Spinal cord (tissue), 9 donors: ENCODE measurements at regions not wholly inside any gene's neighbourhood (a gene's known extent, or its start where the extent isn't known, plus 50 kb on each side); places are given as distances from the start of the nearest gene placed in this dataset.

Source experiments
- DNase-seq, 6 donors: peaks; one replicate each; pipeline versions ENCODE4 v3.0.0 to v3.0.0-alpha.2; 2013 to 2015; ENCODE audit warnings: low spot score in 6 of 6, low read depth in 4 of 6
- H3K27ac ChIP-seq: one replicate; pipeline ENCODE4 v1.5.1; 2013; ENCODE audit warnings: low read depth, low read length, control low read depth
- H3K27me3 ChIP-seq: one replicate; pipeline ENCODE4 v1.6.1; 2013; ENCODE audit warnings: low read length; ENCODE audit not compliant: control insufficient read depth, insufficient read depth
- H3K36me3 ChIP-seq: one replicate; pipeline ENCODE4 v1.6.1; 2013; ENCODE audit warnings: low read length; ENCODE audit not compliant: control insufficient read depth, insufficient read depth
- H3K4me1 ChIP-seq: one replicate; pipeline ENCODE4 v1.6.1; 2013; ENCODE audit warnings: low read length; ENCODE audit not compliant: control insufficient read depth, insufficient read depth
- H3K4me3 ChIP-seq: one replicate; pipeline ENCODE4 v1.5.1; 2013; ENCODE audit warnings: low read depth, low read length, control low read depth
- H3K9me3 ChIP-seq: one replicate; pipeline ENCODE4 v1.6.1; 2013; ENCODE audit warnings: low read length; ENCODE audit not compliant: control insufficient read depth, insufficient read depth
- WGBS: methylation state at CpG from one replicate; pipeline ENCODE4 v1.1.5; 2013; ENCODE audit warnings: missing lambda C conversion rate; ENCODE audit not compliant: insufficient coverage; 5-methylcytosine and 5-hydroxymethylcytosine counted together
- donor health status: healthy.

- DNase-seq, result no peak
- no peaks in the 10 kb centered on the region for H3K9me3 ChIP-seq
- H3K27ac ChIP-seq, result no peak overlapping the region
- no CpG with 5 or more reads among the region's 1 CpG for WGBS
- H3K27me3 ChIP-seq, result no peaks in the 10 kb centered on the region
- H3K4me1 ChIP-seq, result no peaks in the 10 kb centered on the region
- no peaks in the 10 kb centered on the region for H3K36me3 ChIP-seq
- H3K4me3 ChIP-seq, result no peak overlapping the region
Observed at GRCh38 chr6:137777687-137778075, 89.4 kb upstream of the TNFAIP3 start.

GRCh38 chr6:137779982-137780381 is 87.1 kb upstream of the TNFAIP3 start:
- no peak overlapping the region for H3K4me3 ChIP-seq
- H3K27me3 ChIP-seq, result no peaks in the 10 kb centered on the region
- no peaks in the 10 kb centered on the region for H3K4me1 ChIP-seq
- H3K36me3 ChIP-seq, result no peaks in the 10 kb centered on the region
- DNase-seq, result no peak
- 80% methylated on average over 1 of the region's 3 CpGs for WGBS
- no peaks in the 10 kb centered on the region for H3K9me3 ChIP-seq
- H3K27ac ChIP-seq, result no peak overlapping the region

GRCh38 chr6:137780447-137781034 is 86.5 kb upstream of the TNFAIP3 start:
- 98% methylated on average over 6 of the region's 7 CpGs for WGBS
- no peaks in the 10 kb centered on the region for H3K4me1 ChIP-seq
- H3K36me3 ChIP-seq, result no peaks in the 10 kb centered on the region

GRCh38 chr6:137781639-137782038 is 85.4 kb upstream of the TNFAIP3 start:
- H3K36me3 ChIP-seq, result no peaks in the 10 kb centered on the region
- no peaks in the 10 kb centered on the region for H3K27me3 ChIP-seq
- H3K4me1 ChIP-seq, result no peaks in the 10 kb centered on the region
- H3K4me3 ChIP-seq, result no peak overlapping the region
- no peak for DNase-seq
- 97% methylated on average over 2 of the region's 3 CpGs for WGBS
- H3K9me3 ChIP-seq, result no peaks in the 10 kb centered on the region
- no peak overlapping the region for H3K27ac ChIP-seq

More at GRCh38 chr6:137780447-137781034, 86.5 kb upstream of the TNFAIP3 start:
- Histone ChIP-seq H3K4me3 (no peak overlapping the region), H3K27me3 (no peaks in the 10 kb centered on the region), H3K27ac (no peak overlapping the region), H3K9me3 (no peaks in the 10 kb centered on the region)
- no peak for DNase-seq

- no peaks in the 10 kb centered on the region for H3K9me3 ChIP-seq
- H3K27ac ChIP-seq, result no peak overlapping the region
- H3K4me1 ChIP-seq, result no peaks in the 10 kb centered on the region
- no peak overlapping the region for H3K4me3 ChIP-seq
- H3K27me3 ChIP-seq, result no peaks in the 10 kb centered on the region
- 95% methylated on average over 6 of the region's 10 CpGs for WGBS
- no peaks in the 10 kb centered on the region for H3K36me3 ChIP-seq
- no peak for DNase-seq
Observed at GRCh38 chr6:137782166-137783039, 84.7 kb upstream of the TNFAIP3 start.

- Histone ChIP-seq H3K4me3 (no peak overlapping the region), H3K36me3 (no peaks in the 10 kb centered on the region), H3K27ac (no peak overlapping the region), H3K9me3 (no peaks in the 10 kb centered on the region), H3K27me3 (no peaks in the 10 kb centered on the region), H3K4me1 (no peaks in the 10 kb centered on the region)
- DNase-seq, result peak in 1 of 6 donors; percentile 64
- no CpG with 5 or more reads among the region's 1 CpG for WGBS
Observed at GRCh38 chr6:137783710-137784109, 83.3 kb upstream of the TNFAIP3 start.

- Histone ChIP-seq H3K27me3 (no peaks in the 10 kb centered on the region), H3K36me3 (no peaks in the 10 kb centered on the region), H3K4me1 (no peaks in the 10 kb centered on the region), H3K27ac (no peak overlapping the region), H3K9me3 (no peaks in the 10 kb centered on the region), H3K4me3 (no peak overlapping the region)
- no peak for DNase-seq
- no CpG with 5 or more reads among the region's 1 CpG for WGBS
Observed at GRCh38 chr6:137784583-137784982, 82.5 kb upstream of the TNFAIP3 start.

- no peak for DNase-seq
- no peaks in the 10 kb centered on the region for H3K9me3 ChIP-seq
- 67% methylated on average over 1 of the region's 2 CpGs for WGBS
- H3K4me1 ChIP-seq, result no peaks in the 10 kb centered on the region
- no peak overlapping the region for H3K27ac ChIP-seq
- H3K4me3 ChIP-seq, result no peak overlapping the region
- no peaks in the 10 kb centered on the region for H3K36me3 ChIP-seq
- H3K27me3 ChIP-seq, result no peaks in the 10 kb centered on the region
Observed at GRCh38 chr6:137787016-137787415, 80.0 kb upstream of the TNFAIP3 start.

GRCh38 chr6:137788248-137788647 is 78.8 kb upstream of the TNFAIP3 start:
- WGBS, result no CpG with 5 or more reads among the region's 1 CpG
- no peaks in the 10 kb centered on the region for H3K27me3 ChIP-seq
- H3K4me3 ChIP-seq, result no peak overlapping the region
- H3K9me3 ChIP-seq, result no peaks in the 10 kb centered on the region
- no peaks in the 10 kb centered on the region for H3K4me1 ChIP-seq
- DNase-seq, result no peak
- H3K36me3 ChIP-seq, result no peaks in the 10 kb centered on the region
- no peak overlapping the region for H3K27ac ChIP-seq
